Adrenal gland (tissue), 9 donors: ENCODE measurements at regions not wholly inside any gene's neighbourhood (a gene's known extent, or its start where the extent isn't known, plus 50 kb on each side); places are given as distances from the start of the nearest gene placed in this dataset.

Source experiments
- DNase-seq, 7 donors: peaks; one replicate each; pipeline ENCODE4 v3.0.0-alpha.2; 2019 to 2020
- H3K27ac ChIP-seq, 5 donors: fragments of 200-600 bp; sonication (generic) in 4 of 5; 1 replicate in 3 of 5; 2 replicates in 2 of 5; pipeline versions ENCODE4 v1.5.1 to v1.8.0; 2016 to 2020; ENCODE audit warnings: mild to moderate bottlenecking in 1 of 5
- H3K27me3 ChIP-seq: fragments of 200-600 bp; 2 replicates; pipeline ENCODE4 v1.8.0; 2021
- H3K36me3 ChIP-seq, 2 donors: fragments of 200-600 bp; replicated peaks in 1 of 2; 1 replicate in 1 of 2; 2 replicates in 1 of 2; pipeline versions ENCODE4 v1.5.1 to v1.8.0; 2018 to 2022
- H3K4me1 ChIP-seq, 2 donors: fragments of 200-600 bp; replicated peaks in 1 of 2; 1 replicate in 1 of 2; 2 replicates in 1 of 2; pipeline versions ENCODE4 v1.5.1 to v1.8.0; 2018 to 2021
- H3K4me3 ChIP-seq, 4 donors: fragments of 200-600 bp; sonication (generic) in 3 of 4; one replicate each; pipeline ENCODE4 v1.5.1; 2016 to 2018
- H3K9me3 ChIP-seq, 3 donors: fragments of 200-600 bp; sonication (generic) in 1 of 3; replicated peaks in 1 of 3; 1 replicate in 2 of 3; 2 replicates in 1 of 3; pipeline versions ENCODE4 v1.5.1 to v1.8.0; 2016 to 2021
- POLR2A ChIP-seq, 2 donors: fragments of 450-650 bp; IDR thresholded peaks; one replicate each; pipeline ENCODE4 v1.6.1; 2017; ENCODE audit warnings: antibody characterized with exemption in 2 of 2, mild to moderate bottlenecking in 2 of 2, moderate library complexity in 1 of 2
- WGBS, 4 donors: extraction: QIAGEN DNeasy Blood & Tissue Kit in 2 of 4; methylation state at CpG; one replicate each; pipeline versions ENCODE4 v1.1.5 to v1.1.7; 2013 to 2017; 5-methylcytosine and 5-hydroxymethylcytosine counted together
- intact Hi-C, 2 donors: fragments of 100-400 bp; cut with DNase I; formaldehyde crosslinking; loops; one replicate each; pipeline versions ENCODE4 v1.14.1 to v1.15.0; 2022 to 2023
- TF ChIP-seq, protein P1 (sequence below), 6 experiments: fragments of 450-650 bp in 4 of 6; fragments of 200-600 bp in 2 of 6; sonication (generic) in 1 of 6; IDR thresholded peaks; 1 replicate in 5 of 6; 2 replicates in 1 of 6; pipeline versions ENCODE4 v1.5.1 to v1.8.0; 2016 to 2021; ENCODE audit warnings: antibody characterized with exemption in 6 of 6, mild to moderate bottlenecking in 2 of 6, moderate library complexity in 1 of 6
- donor health status: healthy with polysubstance abuse.
- donor health status: Bipolar disorder and iron deficiency.
- donor health status: DM: yes; HTN: yes; CAD: no.
- donor health status: DM: no; HTN: no; CAD: no.
- donor health status: DM: no; HTN: no; CAD: no.

DNA sequence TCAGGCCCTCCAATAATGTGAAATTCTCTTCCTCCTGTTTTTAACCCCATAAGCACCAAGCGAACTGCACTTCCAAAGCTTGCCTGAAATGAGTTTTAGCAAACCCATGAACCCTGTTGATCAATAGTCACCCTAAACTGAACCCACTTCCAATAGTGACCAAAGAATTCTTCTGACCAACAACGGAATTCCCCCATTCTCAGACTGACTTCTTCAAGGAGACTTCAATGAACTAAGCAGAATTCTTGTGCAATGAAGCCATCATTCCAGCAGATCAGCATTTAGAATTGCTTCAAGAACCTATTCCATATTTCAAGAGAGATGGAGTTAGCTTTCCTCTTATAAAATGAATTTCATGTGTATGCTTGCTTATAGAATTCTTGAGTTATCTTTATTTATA is 176.9 kb upstream of the FN1 start:
- TF ChIP-seq, protein P1, sequence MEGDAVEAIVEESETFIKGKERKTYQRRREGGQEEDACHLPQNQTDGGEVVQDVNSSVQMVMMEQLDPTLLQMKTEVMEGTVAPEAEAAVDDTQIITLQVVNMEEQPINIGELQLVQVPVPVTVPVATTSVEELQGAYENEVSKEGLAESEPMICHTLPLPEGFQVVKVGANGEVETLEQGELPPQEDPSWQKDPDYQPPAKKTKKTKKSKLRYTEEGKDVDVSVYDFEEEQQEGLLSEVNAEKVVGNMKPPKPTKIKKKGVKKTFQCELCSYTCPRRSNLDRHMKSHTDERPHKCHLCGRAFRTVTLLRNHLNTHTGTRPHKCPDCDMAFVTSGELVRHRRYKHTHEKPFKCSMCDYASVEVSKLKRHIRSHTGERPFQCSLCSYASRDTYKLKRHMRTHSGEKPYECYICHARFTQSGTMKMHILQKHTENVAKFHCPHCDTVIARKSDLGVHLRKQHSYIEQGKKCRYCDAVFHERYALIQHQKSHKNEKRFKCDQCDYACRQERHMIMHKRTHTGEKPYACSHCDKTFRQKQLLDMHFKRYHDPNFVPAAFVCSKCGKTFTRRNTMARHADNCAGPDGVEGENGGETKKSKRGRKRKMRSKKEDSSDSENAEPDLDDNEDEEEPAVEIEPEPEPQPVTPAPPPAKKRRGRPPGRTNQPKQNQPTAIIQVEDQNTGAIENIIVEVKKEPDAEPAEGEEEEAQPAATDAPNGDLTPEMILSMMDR (IDR thresholded peaks at IDR 0.05) = no peak
- TF ChIP-seq POLR2A (IDR thresholded peaks at IDR 0.05) = no peak
- Histone ChIP-seq H3K9me3 (no peaks in the 10 kb centered on the region), H3K27ac (no peak overlapping the region), H3K4me3 (no peak overlapping the region), H3K4me1 (no peaks in the 10 kb centered on the region), H3K27me3 (no peaks in the 10 kb centered on the region), H3K36me3 (no peaks in the 10 kb centered on the region)
- 92 to 97% (median 95%) methylated on average over 2 of the region's 2 CpGs for WGBS, 4 donors
- intact Hi-C loops = no loop called here
- no peak for DNase-seq

DNA sequence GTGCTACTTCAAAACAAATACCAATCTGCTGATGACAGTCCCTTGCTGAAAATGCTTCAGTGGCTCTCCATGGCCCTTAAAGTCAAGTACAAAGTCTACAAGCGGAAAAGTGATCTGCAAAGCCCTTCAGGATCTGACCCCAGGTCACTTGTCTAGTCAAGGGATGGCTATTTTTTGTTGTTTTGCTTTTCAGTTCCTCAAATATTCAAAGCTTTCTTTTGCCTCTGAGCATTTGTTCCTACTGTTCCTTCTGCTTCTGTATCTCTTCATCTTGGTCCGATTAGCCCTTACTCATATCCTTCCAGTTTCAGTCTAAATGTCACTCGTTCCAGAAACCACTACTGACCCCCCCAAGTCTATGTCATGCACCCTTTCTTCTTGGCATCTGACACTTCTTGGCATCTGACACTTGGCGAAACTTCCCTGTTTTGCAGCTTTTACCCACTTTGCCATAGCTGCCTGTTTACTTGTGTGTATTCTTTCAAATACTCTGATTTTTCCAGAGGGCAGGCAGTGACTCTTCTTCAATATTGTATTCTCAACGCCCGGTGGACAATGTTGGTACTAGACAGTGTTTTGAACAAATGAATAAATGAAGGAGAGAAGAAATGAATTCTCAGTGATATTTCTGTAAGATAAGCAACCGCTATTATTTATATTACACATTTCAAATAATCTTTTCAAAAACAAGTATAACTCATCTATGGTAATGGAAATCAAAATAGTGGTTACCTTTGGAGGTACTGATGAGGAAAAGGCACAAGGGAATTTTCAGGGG is 175.9 kb upstream of the FN1 start:
- peak in 1 of 7 donors; percentile 15 for DNase-seq
- no peak overlapping the region for H3K27ac ChIP-seq
- 68 to 80% (median 75%) methylated on average over 7 of the region's 7 CpGs for WGBS, 4 donors
- H3K9me3 ChIP-seq = no peaks in the 10 kb centered on the region
- no peaks in the 10 kb centered on the region for H3K27me3 ChIP-seq
- H3K4me1 ChIP-seq = no peaks in the 10 kb centered on the region
- intact Hi-C loops = no loop called here
- no peak overlapping the region for H3K4me3 ChIP-seq
- TF ChIP-seq, protein P1 (IDR thresholded peaks at IDR 0.05) = no peak
- TF ChIP-seq POLR2A (IDR thresholded peaks at IDR 0.05) = no peak
- no peaks in the 10 kb centered on the region for H3K36me3 ChIP-seq

DNA sequence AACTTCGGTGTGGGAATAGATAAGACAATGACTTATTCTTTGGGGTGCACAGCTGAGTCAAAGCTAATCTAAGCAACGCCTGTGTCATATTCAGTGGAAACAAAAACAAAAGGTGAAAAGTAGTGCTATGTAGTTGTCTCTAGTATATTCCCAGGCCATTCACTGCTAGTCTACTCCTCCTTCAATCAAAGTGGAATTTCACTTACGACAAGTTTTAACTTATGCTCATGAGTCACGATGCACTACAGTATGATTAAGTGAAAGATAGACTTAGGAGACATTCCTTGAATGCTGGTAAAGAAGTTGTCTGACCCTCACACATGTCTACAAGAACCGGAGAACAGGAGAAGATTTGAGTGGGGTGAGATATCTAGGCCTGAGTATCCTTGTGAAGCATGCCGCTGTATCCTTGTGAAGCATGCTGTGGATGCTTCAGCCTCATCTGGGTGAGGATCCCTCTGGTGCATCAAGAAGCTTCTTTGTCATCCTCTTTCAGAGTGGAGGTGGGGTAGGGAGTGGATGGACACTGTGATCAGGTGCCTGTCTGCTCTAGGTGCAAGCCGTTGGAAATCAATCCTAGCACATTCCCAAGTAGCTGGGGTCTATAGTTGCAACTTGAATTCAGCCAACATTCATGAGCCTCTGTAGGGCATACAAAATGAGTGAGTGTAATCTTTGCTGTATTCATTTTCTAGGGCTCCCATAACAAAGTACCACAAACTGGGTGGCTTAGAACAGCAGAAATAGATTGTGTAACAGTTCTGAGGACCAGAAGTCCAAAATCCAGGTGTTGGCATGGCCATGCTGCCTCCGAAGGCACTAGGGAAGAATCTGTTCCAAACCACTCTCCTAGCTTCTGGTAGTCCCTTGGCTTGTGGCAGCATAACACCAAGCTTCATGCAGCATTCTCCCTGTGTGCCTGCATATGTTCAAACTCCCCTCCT is 173.5 kb upstream of the FN1 start:
- no peak overlapping the region for H3K27ac ChIP-seq
- H3K36me3 ChIP-seq = no peaks in the 10 kb centered on the region
- intact Hi-C loops = no loop called here
- no peak for DNase-seq
- H3K4me1 ChIP-seq = no peaks in the 10 kb centered on the region
- H3K9me3 ChIP-seq = no peaks in the 10 kb centered on the region
- TF ChIP-seq POLR2A (IDR thresholded peaks at IDR 0.05) = no peak
- TF ChIP-seq, protein P1 (IDR thresholded peaks at IDR 0.05) = no peak
- 90 to 92% (median 91%) methylated on average over 8 of the region's 8 CpGs for whole genome bisulfite sequencing, 4 donors
- no peak overlapping the region for H3K4me3 ChIP-seq
- H3K27me3 ChIP-seq = no peaks in the 10 kb centered on the region

DNA sequence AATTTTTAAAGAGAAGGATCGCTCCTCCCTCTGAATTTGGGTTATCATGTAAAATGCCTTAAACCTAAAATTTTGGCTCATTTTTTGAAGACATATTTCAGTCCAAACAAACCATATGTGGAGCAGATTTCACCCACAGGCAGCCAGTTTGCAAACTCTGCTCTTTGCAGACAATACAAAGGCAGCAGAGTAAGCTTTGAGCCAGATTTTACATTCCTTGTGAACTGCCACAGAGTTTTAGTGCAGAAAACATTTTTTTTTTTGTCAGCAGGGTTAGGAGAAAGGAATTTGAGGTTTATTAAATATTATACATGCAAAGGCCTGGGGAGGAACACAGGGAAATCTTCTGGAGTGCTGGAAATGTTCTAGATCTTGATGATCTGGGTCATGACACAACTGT is 171.9 kb upstream of the FN1 start:
- TF ChIP-seq, protein P1 (IDR thresholded peaks at IDR 0.05) = no peak
- TF ChIP-seq POLR2A (IDR thresholded peaks at IDR 0.05) = no peak
- Histone ChIP-seq H3K9me3 (no peaks in the 10 kb centered on the region), H3K4me3 (no peak overlapping the region), H3K4me1 (no peaks in the 10 kb centered on the region), H3K27ac (no peak overlapping the region), H3K27me3 (no peaks in the 10 kb centered on the region), H3K36me3 (no peaks in the 10 kb centered on the region)
- DNase-seq = no peak
- 79 to 89% (median 86%) methylated on average over 1 of the region's 1 CpG for WGBS, 4 donors
- intact Hi-C loops = no loop called here
